ENCODE measurements at regions not wholly inside any gene's neighbourhood (a gene's known extent, or its start where the extent isn't known, plus 50 kb on each side); places are given as distances from the start of the nearest gene placed in this dataset.

GRCh38 chr14:84197704-84198103 lies 1332.2 kb upstream of the FLRT2 start:
- Histone ChIP-seq H3K9me1 (replicated peaks; ENCODE audit: control insufficient read depth, extremely low read depth, insufficient read depth, low read length) (no peaks in the 10 kb centered on the region), H3K27ac (ENCODE audit: insufficient read depth, low read depth, low read length) (no peak overlapping the region), H3K9me3 (replicated peaks; ENCODE audit: control insufficient read depth, insufficient read depth, low read length) (no peaks in the 10 kb centered on the region), H3K27me3 (ENCODE audit: control insufficient read depth in 2 of 2, insufficient read depth in 2 of 2, low read length in 2 of 2) (no peaks in the 10 kb centered on the region), H3K4me3 (replicated peaks in 1 of 3; ENCODE audit: insufficient read depth in 1 of 3, low read depth in 1 of 3, low read length in 3 of 3) (no peak overlapping the region), H3K4me2 (ENCODE audit: insufficient read depth, low read length) (no peak overlapping the region), H3K79me2 (ENCODE audit: control insufficient read depth, insufficient read depth, low read length) (no peaks in the 10 kb centered on the region), H4K20me1 (replicated peaks; ENCODE audit: control insufficient read depth, extremely low read depth, insufficient read depth, low read length) (no peaks in the 10 kb centered on the region), H3K4me1 (ENCODE audit: control insufficient read depth, extremely low read depth, insufficient read depth, low read length) (no peaks in the 10 kb centered on the region), H3K9ac (replicated peaks; ENCODE audit: extremely low read depth, insufficient read depth, low read length) (no peak overlapping the region), H2AFZ (ENCODE audit: low read depth, low read length) (no peak overlapping the region), H3K36me3 (ENCODE audit: control insufficient read depth in 2 of 2, extremely low read depth in 1 of 2, insufficient read depth in 2 of 2, low read length in 2 of 2) (no peaks in the 10 kb centered on the region)
- no TSS peak for BruUV-seq (replicated peaks)
- TF ChIP-seq POLR2A (IDR thresholded peaks at IDR 0.05; ENCODE audit: low read depth, low read length) (no peak), MAX (IDR thresholded peaks at IDR 0.05; ENCODE audit: insufficient read depth, insufficient read length) (no peak), JUN (IDR thresholded peaks at IDR 0.05; ENCODE audit: borderline replicate concordance, insufficient read depth, insufficient read length, low read depth) (no peak), CTCF (IDR thresholded peaks at IDR 0.05; ENCODE audit: extremely low read depth in 1 of 2, insufficient read depth in 1 of 2, low read depth in 1 of 2, low read length in 2 of 2) (no peak), FOS (IDR thresholded peaks at IDR 0.05; ENCODE audit: borderline replicate concordance, insufficient read depth, low read length) (no peak), MYC (IDR thresholded peaks at IDR 0.05; ENCODE audit: low read depth, low read length) (no peak), POLR2AphosphoS5 (IDR thresholded peaks at IDR 0.05; ENCODE audit: insufficient read depth, low read depth, low read length) (no peak), EZH2 (IDR thresholded peaks at IDR 0.05; ENCODE audit: borderline replicate concordance, low read depth, low read length, severe bottlenecking) (no peak), GATA2 (IDR thresholded peaks at IDR 0.05; ENCODE audit: insufficient read depth, insufficient read length, low read depth, low read length) (no peak)
- ChIA-PET POLR2A (no interaction called here), CTCF (no interaction called here)
- no peak for DNase-seq (ENCODE audit: low read depth, low spot score)
- intact Hi-C loops (cut with micrococcal nuclease) (no loop called here), dilution Hi-C loops (cut with MboI; ENCODE audit: extremely low pct_ligation_motif_present, low sequenced_read_pairs) (no loop called here)
- FAIRE-seq = no peak
